ENCODE measurements at regions not wholly inside any gene's neighbourhood (a gene's known extent, or its start where the extent isn't known, plus 50 kb on each side); places are given as distances from the start of the nearest gene placed in this dataset.

DNA sequence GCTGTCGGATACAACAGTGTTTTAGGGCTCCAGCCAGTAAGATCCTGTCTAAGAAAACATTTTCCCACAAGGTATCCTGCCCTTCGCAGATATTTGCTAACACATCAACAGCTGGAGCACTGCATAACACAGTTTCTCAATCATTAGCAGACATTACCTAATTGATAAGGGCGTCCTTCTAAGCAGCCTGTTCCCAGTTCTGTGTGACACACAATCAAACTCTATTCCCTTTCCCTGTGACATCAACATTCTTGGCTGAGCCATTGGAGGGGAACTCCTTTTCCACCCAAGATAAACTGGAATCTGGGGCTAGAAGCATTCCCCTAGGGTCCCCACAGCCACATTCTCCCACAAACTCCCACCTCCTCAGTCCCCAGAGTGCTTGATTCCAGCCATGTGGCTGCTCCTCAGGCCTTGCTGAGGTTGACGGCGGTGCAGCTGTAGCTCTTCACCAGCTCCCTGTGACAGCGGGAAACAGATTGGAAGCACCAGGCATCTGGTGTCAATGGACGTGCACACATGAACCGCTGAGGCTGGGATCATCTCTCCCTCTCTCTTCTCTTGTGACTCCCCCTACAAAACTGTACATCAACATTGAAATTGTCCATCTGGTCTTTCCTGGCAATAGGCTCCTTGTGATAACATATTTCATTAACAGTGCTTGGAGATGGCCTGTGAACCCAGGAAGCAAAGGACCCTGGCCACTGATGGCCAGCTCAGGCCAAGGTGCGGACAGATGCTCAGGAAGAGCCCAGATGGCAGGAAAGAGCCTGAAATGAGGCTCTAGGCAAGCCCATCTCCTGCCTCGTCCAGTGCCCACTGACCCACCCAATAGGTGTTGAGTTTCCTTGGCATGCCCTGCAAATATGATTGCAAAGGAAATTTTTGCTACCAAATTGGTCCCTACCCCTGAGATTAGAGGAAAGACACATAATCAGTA is 131.1 kb upstream of the TBX20 start:
- DNase-seq = no peak

DNA sequence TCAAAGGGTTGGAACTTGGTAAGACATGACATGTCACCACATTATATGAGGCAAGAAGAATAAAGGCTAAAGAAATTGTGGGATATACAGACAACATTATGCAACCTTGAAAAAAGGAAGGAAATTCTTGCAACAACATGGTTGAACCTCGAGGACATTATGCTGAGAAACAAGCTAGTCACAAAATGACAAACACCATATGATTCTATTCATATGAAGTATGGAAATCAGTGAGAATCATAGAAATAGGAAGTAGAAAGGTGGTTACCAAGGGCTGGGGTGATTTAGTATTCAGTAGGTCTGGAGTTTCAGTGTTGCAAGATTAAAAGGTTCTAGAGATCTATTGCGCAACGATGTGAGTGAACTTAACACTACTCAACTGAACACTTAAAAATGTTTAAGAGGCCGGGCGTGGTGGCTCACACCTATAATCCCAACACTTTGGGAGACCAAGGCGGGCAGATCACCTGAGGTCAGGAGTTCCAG is 126.9 kb upstream of the TBX20 start:
- no peak for DNase-seq

DNA sequence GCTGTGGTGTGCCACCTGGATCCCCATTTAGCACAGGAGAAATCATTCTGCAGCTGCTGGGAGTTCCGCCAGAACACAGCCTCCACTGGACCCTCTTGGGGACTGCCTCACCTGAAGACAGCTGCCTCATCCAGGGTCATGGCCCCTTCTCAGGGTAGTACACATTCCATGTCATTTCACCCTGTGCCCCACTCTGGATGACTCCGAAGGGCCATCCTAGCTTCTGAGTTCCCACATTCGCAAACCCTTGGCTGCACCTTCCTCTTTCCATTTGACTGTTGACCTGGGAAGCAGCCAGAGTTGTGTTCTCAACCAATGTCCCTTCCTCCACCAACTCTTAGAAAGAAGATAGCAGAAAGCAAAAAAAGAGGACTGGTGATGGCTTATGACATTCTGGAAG is 125.6 kb upstream of the TBX20 start:
- DNase-seq = no peak

DNA sequence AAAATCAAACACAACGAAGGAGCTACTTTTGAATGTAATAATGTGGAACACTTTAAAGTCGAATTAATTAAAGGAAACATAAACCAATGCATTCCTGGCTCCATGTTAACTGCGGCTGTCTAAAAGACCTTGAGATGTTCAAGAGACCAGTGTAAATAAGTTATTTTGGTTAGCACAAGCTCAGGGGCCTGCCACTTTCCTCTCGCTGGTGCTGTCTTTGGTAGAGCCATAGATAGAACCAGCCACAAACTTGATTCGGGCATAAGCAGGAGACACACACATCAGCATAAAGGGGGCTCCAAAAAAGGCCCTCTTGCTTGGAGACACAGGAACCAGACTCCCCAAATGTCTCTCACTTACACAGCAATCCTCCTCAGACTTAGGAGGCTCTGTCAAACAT is 121.6 kb upstream of the TBX20 start:
- DNase-seq = no peak

DNA sequence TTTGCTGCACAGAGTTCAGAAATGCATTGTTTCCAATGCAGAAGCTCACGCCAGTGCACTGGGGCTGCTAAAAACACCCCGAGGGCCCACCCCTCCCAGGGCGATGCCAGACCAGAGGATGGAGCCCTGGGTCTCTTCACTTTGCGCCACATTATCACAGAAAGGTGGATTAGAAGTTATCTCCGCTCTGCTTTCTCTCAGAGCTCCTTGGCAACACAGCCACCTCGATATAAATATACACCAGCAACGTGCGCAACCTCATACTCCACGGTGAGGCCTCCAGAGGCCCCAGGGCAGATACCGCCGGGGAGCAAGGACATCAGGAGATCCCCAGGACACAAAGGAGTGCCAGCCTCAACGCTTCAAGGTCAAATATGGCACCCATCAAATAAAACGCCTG is 121.0 kb upstream of the TBX20 start:
- no peak for DNase-seq

DNA sequence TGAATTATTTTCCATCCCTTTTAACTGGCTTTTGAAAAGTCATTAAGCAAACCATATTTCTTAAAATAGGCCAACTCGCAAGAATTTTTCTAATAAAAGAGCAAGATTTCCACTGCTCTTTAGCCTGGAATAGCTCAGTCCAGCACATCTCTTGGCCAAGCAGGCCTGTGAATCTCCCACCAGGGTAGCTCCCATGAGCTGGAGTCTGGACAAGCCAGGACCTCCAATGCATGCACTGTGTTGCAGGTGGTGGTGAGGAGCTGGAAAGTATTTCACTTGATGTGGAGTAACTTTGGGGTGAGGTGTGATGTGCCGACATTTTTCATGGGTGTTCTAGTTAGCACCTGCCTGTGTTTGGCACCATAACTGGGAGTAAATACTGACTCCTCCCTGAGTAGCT is 117.3 kb upstream of the TBX20 start:
- no peak for DNase-seq

DNA sequence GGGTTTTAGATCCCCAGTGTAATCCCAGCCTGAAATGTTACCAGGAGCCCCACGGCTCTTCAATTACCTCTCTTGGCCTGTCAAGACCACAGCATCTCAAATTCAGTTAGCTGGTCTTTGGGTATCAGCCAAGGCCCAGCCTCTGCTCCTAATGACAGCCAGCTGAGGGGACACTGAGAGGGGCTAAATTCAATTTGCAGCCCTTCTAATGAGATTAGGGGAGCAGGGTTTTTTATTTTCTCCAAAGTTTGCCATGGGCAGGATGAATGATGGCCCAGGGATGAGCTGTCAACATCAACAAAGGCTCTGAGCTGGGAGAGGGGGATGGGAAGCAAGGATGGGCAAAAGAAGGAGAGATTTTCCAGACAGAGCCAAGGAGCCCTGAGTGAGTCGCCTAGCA is 116.8 kb upstream of the TBX20 start:
- DNase-seq = no peak

DNA sequence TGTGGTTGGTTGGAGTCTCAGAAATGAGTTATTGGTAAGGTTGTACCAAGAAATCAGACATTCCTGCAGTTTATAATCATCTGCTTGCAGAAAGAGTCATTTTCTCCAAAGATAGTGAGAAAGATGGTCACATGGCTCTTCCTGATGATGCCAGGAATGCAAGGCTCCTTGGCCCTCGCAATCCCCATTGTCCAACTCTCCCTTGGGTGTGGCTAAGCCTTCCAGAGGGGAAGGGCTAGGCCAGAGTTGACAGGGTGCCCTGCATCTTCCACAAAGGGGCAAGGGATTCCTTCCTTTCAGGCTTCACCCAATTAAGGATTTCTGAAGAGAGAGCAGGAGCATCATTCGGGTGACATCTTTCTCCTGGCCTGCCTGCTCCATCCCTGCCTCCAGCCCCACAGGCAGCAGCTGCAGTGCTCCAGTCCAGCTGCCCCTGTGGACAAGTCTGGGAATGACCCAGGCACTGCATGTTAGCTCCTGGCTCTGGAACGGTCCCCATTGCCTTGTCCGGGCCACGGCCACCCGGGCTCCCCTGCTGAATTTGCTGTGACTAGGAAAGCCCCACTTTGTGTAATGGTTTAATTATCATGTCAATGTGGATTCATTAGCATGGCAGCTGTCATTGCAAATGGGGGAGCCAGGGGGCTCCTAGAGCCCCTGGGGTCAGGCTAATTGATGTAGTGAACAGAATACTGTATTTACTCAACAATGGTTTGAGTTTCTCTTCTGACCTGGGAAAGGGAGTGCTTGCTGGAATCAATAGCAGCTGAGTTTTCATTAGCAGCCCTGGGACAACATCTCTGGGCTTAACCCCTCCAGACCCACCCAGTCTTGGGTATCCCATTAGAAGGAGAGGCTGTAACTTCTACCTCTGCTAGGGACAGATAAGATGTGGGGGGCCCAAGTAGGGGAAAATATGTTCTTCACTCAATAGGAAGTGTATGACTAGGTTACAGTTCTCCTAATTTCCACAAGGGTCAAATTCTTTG is 112.6 kb upstream of the TBX20 start:
- no peak for DNase-seq

DNA sequence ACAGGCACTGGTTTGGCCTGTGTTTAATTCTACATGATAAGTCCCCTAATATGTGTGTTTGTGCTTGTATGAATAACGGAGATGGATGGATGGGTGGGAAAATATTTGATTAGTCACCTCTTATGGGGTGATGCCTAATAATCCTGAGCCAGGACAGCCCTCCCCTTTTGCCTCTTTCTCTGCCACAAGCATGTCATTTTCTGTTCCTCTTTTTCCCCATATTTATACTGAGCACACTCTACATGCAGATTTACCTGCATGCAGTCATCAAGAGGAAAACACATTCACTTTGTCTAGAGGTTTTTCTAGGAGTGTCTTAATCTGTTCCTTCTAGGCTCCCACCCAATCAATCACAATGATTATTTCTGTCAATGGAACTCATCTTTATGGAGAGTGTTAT is 111.6 kb upstream of the TBX20 start:
- no peak for DNase-seq

DNA sequence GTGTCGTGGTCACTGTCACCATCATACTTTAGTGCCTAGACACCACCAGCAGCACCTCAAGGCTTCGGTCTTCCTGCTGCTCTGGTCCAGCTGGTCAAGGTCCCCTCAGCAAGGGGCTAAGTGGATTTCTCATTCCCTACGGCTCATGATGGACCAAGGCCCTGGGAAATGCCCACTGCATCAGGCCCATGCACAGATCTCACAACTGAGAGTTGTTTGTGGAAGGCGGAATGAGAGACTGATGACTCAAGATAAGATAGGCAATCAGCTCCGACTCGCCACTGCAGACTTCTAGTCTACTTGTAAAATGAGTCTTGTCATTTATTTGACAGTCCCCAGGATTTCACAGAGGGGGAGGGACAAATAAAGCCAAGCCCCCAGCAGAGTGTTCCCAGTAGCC is 108.4 kb upstream of the TBX20 start:
- no peak for DNase-seq

DNA sequence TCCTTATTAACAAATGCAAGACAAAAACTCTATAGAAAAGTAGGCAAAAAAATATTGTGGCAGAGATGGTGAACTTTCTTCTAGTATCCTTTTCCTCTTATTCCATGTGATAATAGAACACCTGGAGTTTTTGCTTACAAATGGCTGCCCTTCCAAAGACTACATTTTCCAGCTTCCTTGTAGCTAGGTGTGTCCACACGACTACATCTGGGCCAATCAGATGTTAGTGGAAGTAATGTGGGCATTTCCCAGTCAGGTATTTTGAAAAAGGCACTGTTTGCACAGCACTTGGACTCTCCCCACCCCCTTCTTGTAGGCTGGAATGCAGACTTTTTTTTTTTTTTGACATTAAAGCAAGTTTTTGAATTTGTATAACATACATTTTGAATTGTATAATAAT is 105.5 kb upstream of the TBX20 start:
- DNase-seq = no peak

DNA sequence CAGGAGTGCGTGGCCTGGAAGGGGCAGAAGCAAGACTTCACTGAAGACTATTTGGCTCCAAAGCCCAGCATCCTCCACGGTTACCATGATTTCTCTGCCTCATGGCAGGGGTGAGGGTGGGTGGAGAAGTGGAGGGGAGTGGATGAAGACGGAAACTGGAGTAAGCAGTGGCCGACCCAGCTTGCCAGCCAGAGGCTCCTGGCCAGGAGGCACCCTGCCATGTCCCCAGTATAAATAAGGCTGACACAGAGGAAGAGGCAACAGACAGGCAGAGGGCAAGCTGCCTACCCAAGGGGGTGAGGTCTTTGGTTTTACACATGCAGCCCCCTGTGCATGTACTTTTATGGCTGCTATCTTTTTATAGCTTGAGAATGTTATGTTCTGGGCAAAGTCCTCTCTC is 102.6 kb upstream of the TBX20 start:
- DNase-seq = no peak

DNA sequence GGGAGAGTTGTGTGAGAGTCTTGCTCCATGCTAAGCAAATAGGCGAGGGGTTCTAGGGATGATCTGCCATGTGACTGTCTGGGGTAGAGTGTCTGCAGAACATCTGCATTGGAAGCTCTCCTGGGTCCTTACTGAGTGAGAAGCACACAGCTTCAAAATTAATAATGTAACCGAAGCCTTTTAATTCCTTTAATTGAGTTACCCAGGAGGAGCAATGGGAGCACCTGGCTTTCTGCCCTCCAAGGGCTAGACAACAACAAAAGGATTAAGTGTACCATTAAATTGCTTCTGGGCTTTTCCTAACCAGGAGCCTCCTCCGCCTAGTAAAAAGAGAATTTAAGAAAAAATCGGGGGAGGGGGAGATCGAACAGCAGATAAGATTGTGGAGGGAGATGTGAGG is 102.0 kb upstream of the TBX20 start:
- no peak for DNase-seq

DNA sequence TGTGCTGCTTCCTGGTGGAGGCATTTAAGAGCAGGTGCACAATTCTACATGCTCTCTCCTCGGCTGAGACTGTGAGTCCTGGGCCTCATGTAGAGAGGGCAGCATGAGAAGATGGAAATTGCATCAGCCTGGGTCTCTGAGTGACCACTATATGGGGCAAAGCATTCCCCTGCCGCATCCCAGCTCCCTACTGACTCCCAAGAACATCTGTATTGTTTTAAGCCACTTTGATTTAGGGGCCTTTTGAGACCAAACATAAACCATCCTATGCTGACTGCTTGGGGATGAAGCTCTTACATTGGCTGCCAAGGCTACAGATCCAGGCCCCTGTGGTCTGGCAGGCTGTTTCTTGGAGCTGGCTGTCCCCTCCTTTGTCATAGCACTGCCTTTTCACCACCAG is 101.3 kb upstream of the TBX20 start:
- no peak for DNase-seq

DNA sequence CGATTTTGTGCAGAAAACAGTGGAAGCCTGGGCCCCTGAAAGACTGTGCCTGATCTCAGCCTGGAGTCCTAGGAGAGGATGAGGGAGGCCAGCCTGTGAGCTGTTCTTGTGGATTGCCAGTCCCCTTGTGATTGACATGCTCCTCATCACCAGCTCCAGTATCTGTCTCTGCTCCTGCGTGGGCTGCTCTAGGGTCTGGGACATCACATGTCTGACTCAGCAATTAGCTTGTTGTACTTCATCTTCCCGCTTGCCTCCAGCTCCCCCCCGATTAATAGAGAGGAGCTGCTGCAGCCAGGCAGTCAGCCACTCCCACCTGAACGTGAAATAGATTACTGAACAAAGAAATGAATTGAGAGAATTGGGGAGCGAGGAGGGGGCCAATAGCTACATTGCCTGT is 99.6 kb upstream of the TBX20 start:
- DNase-seq = no peak

DNA sequence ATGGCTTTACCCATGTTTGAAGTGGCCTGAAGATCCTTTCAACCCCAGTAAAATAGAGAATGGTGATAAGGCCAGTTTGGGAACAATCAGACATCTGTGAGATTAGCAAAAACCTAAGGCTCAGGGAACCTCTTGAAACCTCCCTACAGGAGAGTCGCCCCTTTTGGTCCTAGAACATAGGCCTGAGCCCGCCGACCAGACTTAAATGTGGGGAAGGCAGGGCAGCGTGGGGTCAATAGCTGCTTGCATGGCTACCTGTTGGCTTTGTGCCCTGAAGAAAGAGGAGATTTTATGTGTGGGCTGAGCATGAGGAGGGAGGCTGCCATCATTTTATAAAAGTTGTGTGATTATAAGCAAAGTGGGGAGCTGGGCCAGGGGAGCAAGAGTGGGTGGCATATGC is 97.6 kb upstream of the TBX20 start:
- no peak for DNase-seq

DNA sequence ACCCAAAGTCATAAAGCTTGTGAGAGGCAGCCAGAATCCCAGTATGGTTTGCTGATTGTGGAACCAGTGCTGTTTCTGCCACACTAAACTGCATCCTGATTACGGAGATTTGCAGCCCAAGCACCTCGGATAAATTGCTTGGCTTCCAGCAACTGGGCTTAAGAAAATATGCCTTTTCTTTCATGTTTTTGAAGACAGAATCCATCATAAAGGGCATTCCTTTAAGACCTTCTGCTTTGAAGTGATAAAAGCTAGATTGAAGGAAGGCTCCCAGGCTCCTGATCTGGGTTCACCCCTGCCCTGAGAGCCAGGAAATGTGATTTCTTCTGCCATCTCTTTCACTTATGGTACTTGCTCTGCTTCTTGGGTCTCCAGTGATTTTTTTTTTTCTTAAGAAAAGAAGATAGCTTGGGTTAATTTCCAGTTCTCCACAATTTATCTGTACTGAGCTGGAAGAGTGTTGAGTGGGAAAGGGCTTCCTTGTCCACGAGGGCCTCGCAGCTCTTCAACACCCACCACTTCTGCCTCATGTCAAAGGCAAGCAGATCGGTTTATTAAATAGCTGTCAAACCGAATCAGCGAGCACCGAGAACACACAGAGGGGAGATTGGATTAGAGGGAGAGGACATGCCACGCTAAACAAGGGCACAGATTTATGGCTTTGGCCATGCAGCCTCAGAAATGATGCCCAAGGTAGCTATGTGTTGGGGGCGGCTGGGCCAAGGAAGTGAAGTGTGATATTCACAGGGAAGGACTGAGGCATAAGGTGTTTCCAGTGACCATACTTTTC is 94.9 kb upstream of the TBX20 start:
- no peak for DNase-seq

DNA sequence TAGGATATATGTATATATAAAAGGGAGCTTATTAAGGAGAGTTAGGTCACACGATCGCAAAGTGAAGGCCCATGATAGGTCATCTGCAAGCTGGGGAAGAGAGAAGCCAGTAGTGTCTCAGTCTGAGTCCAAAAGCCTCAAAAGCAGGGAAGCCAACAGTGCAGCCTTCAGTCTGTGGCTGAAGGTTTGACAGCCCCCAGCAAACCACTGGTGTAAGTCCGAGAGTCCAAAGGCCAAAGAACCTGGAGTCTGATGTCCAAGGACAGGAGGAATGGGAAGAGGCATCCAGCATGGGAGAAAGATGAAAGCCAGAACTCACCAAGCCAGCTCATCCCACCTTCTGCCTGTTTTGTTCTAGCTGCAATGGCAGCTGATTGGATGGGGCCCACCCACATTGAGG is 88.9 kb upstream of the TBX20 start:
- no peak for DNase-seq

DNA sequence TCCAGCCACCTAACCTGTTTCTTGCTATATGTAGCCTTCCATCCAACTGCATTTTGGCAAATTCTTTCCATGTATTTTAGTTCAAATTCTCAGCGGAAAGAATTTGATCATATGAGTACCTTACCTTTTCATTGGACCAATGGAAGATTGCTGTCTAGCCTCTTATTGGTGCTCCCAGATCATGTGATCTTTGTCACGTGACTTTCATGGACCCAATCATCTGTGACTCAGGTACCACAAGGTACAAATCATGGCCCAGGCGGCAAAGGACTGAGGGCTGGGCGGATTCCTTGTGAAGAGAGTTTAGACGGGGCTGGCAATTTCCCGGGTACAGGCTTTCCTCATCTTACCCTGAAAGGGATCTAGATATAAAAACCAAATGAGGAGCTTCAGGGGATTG is 85.9 kb upstream of the TBX20 start:
- no peak for DNase-seq

DNA sequence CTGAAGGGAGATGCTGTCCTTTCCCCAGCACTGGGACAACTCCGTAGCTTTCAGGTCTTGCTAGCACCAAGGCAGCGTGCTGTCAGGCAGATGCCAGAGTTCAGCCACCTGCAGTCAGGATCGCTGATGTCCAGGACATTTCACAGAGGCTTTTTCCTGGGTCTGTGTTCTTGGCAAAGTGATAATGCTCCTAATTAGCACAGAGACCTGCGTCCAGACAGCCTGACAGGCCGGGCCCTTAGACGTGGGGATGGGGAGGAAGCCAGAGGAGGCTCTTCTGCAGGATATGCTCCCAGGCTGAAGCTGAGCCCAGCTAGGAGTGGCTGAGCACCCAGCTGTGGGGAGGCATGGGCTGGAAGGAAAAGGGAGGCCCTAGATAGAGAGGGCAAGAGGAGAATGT is 82.5 kb upstream of the TBX20 start:
- DNase-seq = no peak

DNA sequence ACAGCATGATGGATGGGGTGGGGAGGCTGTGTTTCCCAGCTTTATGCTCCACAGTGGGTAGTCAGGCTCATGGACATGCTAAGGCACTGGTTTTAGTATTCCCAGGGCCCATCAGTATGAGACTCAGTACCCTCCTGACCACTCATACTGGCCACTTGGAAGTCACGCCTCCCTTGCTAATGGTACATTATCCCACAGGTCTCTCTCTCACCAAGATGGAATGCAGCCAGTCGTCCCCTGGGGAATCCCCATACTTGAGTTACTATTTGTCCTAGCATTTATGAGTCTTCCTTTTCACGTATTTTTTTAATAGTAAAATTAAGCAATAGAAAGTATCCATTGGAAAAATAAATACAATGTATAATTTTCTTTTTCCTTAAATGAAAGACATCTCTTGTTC is 80.6 kb upstream of the TBX20 start:
- no peak for DNase-seq

DNA sequence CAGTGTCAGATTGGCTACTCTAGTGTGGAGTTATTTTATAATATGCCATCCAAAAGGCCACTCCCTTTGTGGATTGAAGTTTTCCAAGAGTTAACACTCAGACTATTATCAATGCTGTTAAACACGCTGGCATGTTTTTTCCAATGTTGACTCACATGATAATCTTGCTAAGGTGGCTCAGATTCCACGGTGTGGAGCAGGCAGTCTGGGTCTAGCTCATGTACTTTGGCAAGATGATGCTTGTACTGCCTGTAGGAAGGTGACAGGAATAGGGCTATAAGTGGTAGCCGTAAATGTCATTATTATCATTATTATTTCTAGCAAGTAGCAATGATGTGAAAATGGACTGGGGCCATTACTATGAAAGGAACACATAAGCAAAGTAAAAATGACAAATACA is 79.4 kb upstream of the TBX20 start:
- no peak for DNase-seq
